BLaER1 (cell line): ENCODE measurements at regions not wholly inside any gene's neighbourhood (a gene's known extent, or its start where the extent isn't known, plus 50 kb on each side); places are given as distances from the start of the nearest gene placed in this dataset.
A peak's percentile ranks its signal among the peaks of the same experiment; 100 is the strongest.
"Not testable (repeated sequence)": the region's sequence is repeated elsewhere in the genome, so short reads cannot be mapped to it uniquely, and the experiment has no call there.

Experiments
- H3K27ac ChIP-seq: shearing (Covaris generic); formaldehyde crosslinking; 2 replicates; pipeline ENCODE4 v1.8.1; 2022
- H3K27me3 ChIP-seq: shearing (Covaris generic); formaldehyde crosslinking; 2 replicates; pipeline ENCODE4 v1.8.1; 2022
- H3K36me3 ChIP-seq: shearing (Covaris generic); formaldehyde crosslinking; 2 replicates; pipeline ENCODE4 v1.8.1; 2022
- H3K4me1 ChIP-seq: shearing (Covaris generic); formaldehyde crosslinking; 2 replicates; pipeline ENCODE4 v1.8.1; 2022
- H3K4me2 ChIP-seq: shearing (Covaris generic); formaldehyde crosslinking; 2 replicates; pipeline ENCODE4 v1.8.1; 2022
- H3K4me3 ChIP-seq: shearing (Covaris generic); formaldehyde crosslinking; 2 replicates; pipeline ENCODE4 v1.8.1; 2022
- H3K9ac ChIP-seq: shearing (Covaris generic); formaldehyde crosslinking; 2 replicates; pipeline ENCODE4 v1.8.1; 2022
- H3K9me3 ChIP-seq: shearing (Covaris generic); formaldehyde crosslinking; 2 replicates; pipeline ENCODE4 v1.8.1; 2022
- H4K20me1 ChIP-seq: shearing (Covaris generic); formaldehyde crosslinking; 2 replicates; pipeline ENCODE4 v1.8.1; 2022
- Cebpa-rat ChIP-seq: shearing (Covaris generic); IDR thresholded peaks from 2 replicates; pipeline ENCODE4 v1.8.1; 2022

GRCh38 chr13:43971324-43971723, 91.6 kb downstream of the LACC1 start:
- H3K27ac ChIP-seq, H4K20me1 ChIP-seq, H3K4me2 ChIP-seq, H3K36me3 ChIP-seq, H3K4me3 ChIP-seq, H3K27me3 ChIP-seq, H3K9ac ChIP-seq, H3K4me1 ChIP-seq: not testable (repeated sequence)
- peaks cover 32% of the 10 kb centered on the region for H3K9me3 ChIP-seq

DNA sequence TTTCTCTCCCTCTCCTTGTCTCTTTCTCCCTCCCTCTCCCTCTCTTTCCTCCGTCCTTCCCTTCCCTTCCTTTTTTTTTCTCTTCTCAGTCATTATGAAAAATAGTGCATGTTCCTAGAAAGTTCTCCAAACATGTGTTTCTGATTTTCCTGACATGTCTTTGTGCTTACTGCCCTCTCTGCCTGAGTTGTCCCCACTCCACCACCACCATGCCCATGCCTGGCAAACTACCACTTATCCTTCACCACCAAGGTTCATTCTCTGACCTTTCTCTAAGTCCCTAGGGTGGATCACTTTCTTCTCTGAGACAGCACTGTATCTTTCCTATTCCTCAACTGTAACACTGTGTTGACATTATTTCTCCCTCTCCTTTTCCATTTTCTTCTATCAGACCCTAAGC, 98.2 kb downstream of the LACC1 start:
- Histone ChIP-seq H3K27me3 (no peaks in the 10 kb centered on the region), H3K4me2 (no peak overlapping the region), H3K27ac (no peak overlapping the region), H4K20me1 (no peaks in the 10 kb centered on the region), H3K4me3 (no peak overlapping the region), H3K9ac (no peak overlapping the region), H3K36me3 (no peaks in the 10 kb centered on the region), H3K9me3 (no peaks in the 10 kb centered on the region), H3K4me1 (no peaks in the 10 kb centered on the region)
- no peak for TF ChIP-seq Cebpa-rat

GRCh38 chr13:43978688-43979087, 99.0 kb downstream of the LACC1 start:
- Histone ChIP-seq H3K4me3 (no peak overlapping the region), H3K36me3 (no peaks in the 10 kb centered on the region), H3K9me3 (no peaks in the 10 kb centered on the region), H4K20me1 (no peaks in the 10 kb centered on the region), H3K9ac (no peak overlapping the region), H3K4me2 (no peak overlapping the region), H3K27ac (no peak overlapping the region), H3K27me3 (no peaks in the 10 kb centered on the region), H3K4me1 (no peaks in the 10 kb centered on the region)
- no peak for TF ChIP-seq Cebpa-rat

DNA sequence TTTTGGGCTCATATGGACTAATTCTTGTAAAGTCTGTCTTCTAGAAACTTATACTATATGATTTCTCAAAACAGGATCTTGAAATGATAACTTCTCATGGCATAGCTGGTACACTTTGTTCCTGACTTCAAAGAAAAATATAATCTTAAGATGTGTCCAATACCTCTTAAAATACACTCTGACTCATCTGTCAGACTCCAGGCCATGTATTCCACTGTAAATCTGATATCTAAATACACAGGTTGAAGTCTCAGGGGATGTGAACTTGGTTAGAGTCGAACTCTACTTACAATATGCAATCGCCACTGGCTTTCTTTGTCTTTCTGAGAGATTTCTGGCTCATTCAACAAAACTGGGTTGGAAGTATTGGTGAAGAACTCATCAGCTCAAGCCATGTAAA, 99.8 kb downstream of the LACC1 start:
- TF ChIP-seq Cebpa-rat: no peak
- H3K27ac ChIP-seq: no peak overlapping the region
- no peaks in the 10 kb centered on the region for H3K27me3 ChIP-seq
- no peak overlapping the region for H3K4me3 ChIP-seq
- H3K9ac ChIP-seq: no peak overlapping the region
- H3K4me2 ChIP-seq: no peak overlapping the region
- H3K36me3 ChIP-seq: no peaks in the 10 kb centered on the region
- no peaks in the 10 kb centered on the region for H4K20me1 ChIP-seq
- H3K9me3 ChIP-seq: no peaks in the 10 kb centered on the region
- H3K4me1 ChIP-seq: no peaks in the 10 kb centered on the region

DNA sequence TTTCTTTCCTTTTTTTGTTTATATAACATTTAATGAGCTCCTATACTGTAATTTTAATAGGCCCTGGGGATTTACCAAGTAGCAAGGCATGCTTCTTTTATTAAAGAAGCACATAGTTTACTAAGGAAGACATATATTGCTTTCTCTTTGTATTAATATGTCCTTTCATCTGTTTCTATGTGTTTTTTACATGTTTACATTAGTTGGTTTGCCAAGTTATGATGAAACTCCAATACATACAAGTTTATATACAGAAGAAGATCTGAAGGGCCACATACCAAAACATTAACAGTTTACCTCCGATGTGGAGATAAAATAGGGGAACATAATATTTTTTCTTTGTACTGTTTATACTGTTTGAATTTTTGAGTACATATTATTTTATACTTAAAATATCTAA, 100.9 kb downstream of the LACC1 start:
- Histone ChIP-seq H3K9me3 (no peaks in the 10 kb centered on the region), H3K27me3 (no peaks in the 10 kb centered on the region)
- TF ChIP-seq Cebpa-rat: no peak

GRCh38 chr13:43981091-43981490, 101.4 kb downstream of the LACC1 start:
- Histone ChIP-seq H3K9me3 (no peaks in the 10 kb centered on the region), H3K4me2 (no peak overlapping the region), H3K9ac (no peak overlapping the region), H3K4me1 (peaks cover 6% of the 10 kb centered on the region), H3K36me3 (no peaks in the 10 kb centered on the region), H3K27ac (no peak overlapping the region), H3K27me3 (no peaks in the 10 kb centered on the region), H4K20me1 (no peaks in the 10 kb centered on the region), H3K4me3 (no peak overlapping the region)
- TF ChIP-seq Cebpa-rat: no peak

More for the DNA sequence above, 100.9 kb downstream of the LACC1 start:
- H3K36me3 ChIP-seq: no peaks in the 10 kb centered on the region
- no peak overlapping the region for H3K9ac ChIP-seq
- no peak overlapping the region for H3K4me2 ChIP-seq
- H3K4me1 ChIP-seq: peaks cover 1% of the 10 kb centered on the region
- H3K27ac ChIP-seq: no peak overlapping the region
- H3K4me3 ChIP-seq: no peak overlapping the region
- H4K20me1 ChIP-seq: no peaks in the 10 kb centered on the region

- no peak overlapping the region for H3K4me2 ChIP-seq
- H3K27ac ChIP-seq: no peak overlapping the region
- no peak overlapping the region for H3K4me3 ChIP-seq
- H3K36me3 ChIP-seq: no peaks in the 10 kb centered on the region
- no peak for TF ChIP-seq Cebpa-rat
- H3K9me3 ChIP-seq: no peaks in the 10 kb centered on the region
- no peaks in the 10 kb centered on the region for H3K27me3 ChIP-seq
- no peaks in the 10 kb centered on the region for H4K20me1 ChIP-seq
- H3K9ac ChIP-seq: no peak overlapping the region
- H3K4me1 ChIP-seq: peaks cover 12% of the 10 kb centered on the region
Observed at GRCh38 chr13:43981512-43982301, 102.0 kb downstream of the LACC1 start.

GRCh38 chr13:43983373-43983772, 103.7 kb downstream of the LACC1 start:
- Histone ChIP-seq H3K27ac (no peak overlapping the region), H3K9ac (no peak overlapping the region), H4K20me1 (no peaks in the 10 kb centered on the region), H3K27me3 (no peaks in the 10 kb centered on the region), H3K9me3 (no peaks in the 10 kb centered on the region), H3K36me3 (no peaks in the 10 kb centered on the region), H3K4me2 (no peak overlapping the region), H3K4me1 (peaks cover 16% of the 10 kb centered on the region), H3K4me3 (no peak overlapping the region)
- TF ChIP-seq Cebpa-rat: no peak

- Histone ChIP-seq H3K27ac (no peak overlapping the region), H3K4me3 (no peak overlapping the region), H3K9me3 (no peaks in the 10 kb centered on the region), H3K27me3 (no peaks in the 10 kb centered on the region), H3K9ac (no peak overlapping the region), H4K20me1 (no peaks in the 10 kb centered on the region), H3K4me2 (no peak overlapping the region), H3K36me3 (no peaks in the 10 kb centered on the region), H3K4me1 (peaks cover 16% of the 10 kb centered on the region)
- TF ChIP-seq Cebpa-rat: no peak
Observed at GRCh38 chr13:43984292-43984691, 104.6 kb downstream of the LACC1 start.

- no peak overlapping the region for H3K4me3 ChIP-seq
- no peak for TF ChIP-seq Cebpa-rat
- H3K9me3 ChIP-seq: no peaks in the 10 kb centered on the region
- H3K27ac ChIP-seq: no peak overlapping the region
- H3K36me3 ChIP-seq: no peaks in the 10 kb centered on the region
- peaks cover 16% of the 10 kb centered on the region for H3K4me1 ChIP-seq
- peak overlapping the region; percentile 61 for H3K4me2 ChIP-seq
- no peaks in the 10 kb centered on the region for H3K27me3 ChIP-seq
- H3K9ac ChIP-seq: no peak overlapping the region
- H4K20me1 ChIP-seq: no peaks in the 10 kb centered on the region
Observed at GRCh38 chr13:43985422-43986072, 105.8 kb downstream of the LACC1 start.
